CMK (cell line): ENCODE measurements at regions not wholly inside any gene's neighbourhood (a gene's known extent, or its start where the extent isn't known, plus 50 kb on each side); places are given as distances from the start of the nearest gene placed in this dataset.

Experiments used
- DNase-seq: peaks from one replicate; pipeline ENCODE4 v3.0.0-alpha.2; 2010; ENCODE audit warnings: low read depth

- no peak for DNase-seq
Observed at GRCh38 chr1:30638086-30638485, 85.3 kb downstream of the MATN1 start.

GRCh38 chr1:30637183-30637980 is 86.0 kb downstream of the MATN1 start:
- no peak for DNase-seq

GRCh38 chr1:30636621-30637020 is 86.8 kb downstream of the MATN1 start:
- DNase-seq = no peak

GRCh38 chr1:30635391-30635975 is 87.9 kb downstream of the MATN1 start:
- no peak for DNase-seq

- DNase-seq = no peak
Observed at GRCh38 chr1:30634507-30634906, 88.9 kb downstream of the MATN1 start.

- DNase-seq = no peak
Observed at GRCh38 chr1:30633294-30633693, 90.1 kb downstream of the MATN1 start.

- no peak for DNase-seq
Observed at GRCh38 chr1:30632481-30632880, 90.9 kb downstream of the MATN1 start.

- DNase-seq = no peak
Observed at GRCh38 chr1:30631700-30632099, 91.7 kb downstream of the MATN1 start.

GRCh38 chr1:30629501-30629900 is 93.9 kb downstream of the MATN1 start:
- no peak for DNase-seq

- DNase-seq = no peak
Observed at GRCh38 chr1:30627994-30628393, 95.4 kb downstream of the MATN1 start.

- no peak for DNase-seq
Observed at GRCh38 chr1:30627206-30627605, 96.2 kb downstream of the MATN1 start.

GRCh38 chr1:30623431-30623830 is 100.0 kb downstream of the MATN1 start:
- DNase-seq = no peak

- no peak for DNase-seq
Observed at GRCh38 chr1:30619619-30620018, 103.8 kb downstream of the MATN1 start.

- DNase-seq = no peak
Observed at GRCh38 chr1:30618335-30618747, 105.0 kb downstream of the MATN1 start.

- DNase-seq = no peak
Observed at GRCh38 chr1:30616759-30617158, 106.6 kb downstream of the MATN1 start.

GRCh38 chr1:30615816-30616590 is 107.4 kb downstream of the MATN1 start:
- DNase-seq = no peak

- DNase-seq = no peak
Observed at GRCh38 chr1:30615076-30615795, 108.1 kb downstream of the MATN1 start.

GRCh38 chr1:30613188-30613587 is 110.2 kb downstream of the MATN1 start:
- no peak for DNase-seq

- DNase-seq = no peak
Observed at GRCh38 chr1:30612536-30613065, 110.8 kb downstream of the MATN1 start.

- DNase-seq = no peak
Observed at GRCh38 chr1:30611741-30612309, 111.6 kb downstream of the MATN1 start.

GRCh38 chr1:30610917-30611316 is 112.5 kb downstream of the MATN1 start:
- DNase-seq = no peak

- no peak for DNase-seq
Observed at GRCh38 chr1:30609999-30610345, 113.4 kb downstream of the MATN1 start.
